ENCODE measurements at regions not wholly inside any gene's neighbourhood (a gene's known extent, or its start where the extent isn't known, plus 50 kb on each side); places are given as distances from the start of the nearest gene placed in this dataset.

DNA sequence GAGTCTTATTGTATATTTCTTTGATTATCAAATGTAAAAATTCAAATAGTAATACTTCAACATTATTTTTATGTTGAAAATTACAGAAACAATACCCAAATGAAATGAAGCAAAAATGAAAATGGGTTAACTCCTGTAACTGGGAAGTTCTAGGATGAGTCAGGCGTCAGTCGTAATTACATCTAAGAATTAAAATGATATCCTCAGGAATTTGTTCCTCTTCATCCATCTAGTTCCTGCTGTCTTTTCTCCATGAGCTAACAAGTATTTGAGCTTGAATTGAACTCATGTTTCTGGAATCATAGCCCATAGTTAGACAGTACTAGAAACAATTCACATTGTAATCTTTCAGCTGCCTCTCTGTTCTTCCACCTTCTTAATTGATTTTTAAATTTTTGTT, 568.3 kb upstream of the TLE4 start:
- Histone ChIP-seq H3K27ac (ENCODE audit: insufficient read depth, low read length) (no peak overlapping the region), H2AFZ (ENCODE audit: low read length) (no peak overlapping the region), H3K9me3 (ENCODE audit: control insufficient read depth, insufficient read depth, low read depth, low read length) (no peaks in the 10 kb centered on the region), H4K20me1 (ENCODE audit: control insufficient read depth, extremely low read depth, insufficient read depth, low read length) (no peaks in the 10 kb centered on the region), H3K79me2 (ENCODE audit: control insufficient read depth, insufficient read depth, low read length) (no peaks in the 10 kb centered on the region), H3K27me3 (ENCODE audit: control insufficient read depth, insufficient read depth, low read length) (no peaks in the 10 kb centered on the region), H3K4me3 (replicated peaks in 1 of 4; ENCODE audit: control extremely low read depth in 1 of 4, insufficient read depth in 1 of 4, low read depth in 3 of 4, low read length in 4 of 4) (no peak overlapping the region), H3K4me1 (ENCODE audit: control insufficient read depth, extremely low read depth, insufficient read depth, low read length) (no peaks in the 10 kb centered on the region), H3K4me2 (ENCODE audit: extremely low read depth, insufficient read depth, low read length) (no peak overlapping the region), H3K36me3 (ENCODE audit: control insufficient read depth, insufficient read depth, low read length) (no peaks in the 10 kb centered on the region), H3K9ac (ENCODE audit: insufficient read depth, low read length) (no peak overlapping the region)
- no peak for DNase-seq (ENCODE audit: low read depth in 2 of 2)
- TF ChIP-seq EZH2 (IDR thresholded peaks at IDR 0.05; ENCODE audit: low read length, missing control alignments): no peak
- TF ChIP-seq, protein P1, sequence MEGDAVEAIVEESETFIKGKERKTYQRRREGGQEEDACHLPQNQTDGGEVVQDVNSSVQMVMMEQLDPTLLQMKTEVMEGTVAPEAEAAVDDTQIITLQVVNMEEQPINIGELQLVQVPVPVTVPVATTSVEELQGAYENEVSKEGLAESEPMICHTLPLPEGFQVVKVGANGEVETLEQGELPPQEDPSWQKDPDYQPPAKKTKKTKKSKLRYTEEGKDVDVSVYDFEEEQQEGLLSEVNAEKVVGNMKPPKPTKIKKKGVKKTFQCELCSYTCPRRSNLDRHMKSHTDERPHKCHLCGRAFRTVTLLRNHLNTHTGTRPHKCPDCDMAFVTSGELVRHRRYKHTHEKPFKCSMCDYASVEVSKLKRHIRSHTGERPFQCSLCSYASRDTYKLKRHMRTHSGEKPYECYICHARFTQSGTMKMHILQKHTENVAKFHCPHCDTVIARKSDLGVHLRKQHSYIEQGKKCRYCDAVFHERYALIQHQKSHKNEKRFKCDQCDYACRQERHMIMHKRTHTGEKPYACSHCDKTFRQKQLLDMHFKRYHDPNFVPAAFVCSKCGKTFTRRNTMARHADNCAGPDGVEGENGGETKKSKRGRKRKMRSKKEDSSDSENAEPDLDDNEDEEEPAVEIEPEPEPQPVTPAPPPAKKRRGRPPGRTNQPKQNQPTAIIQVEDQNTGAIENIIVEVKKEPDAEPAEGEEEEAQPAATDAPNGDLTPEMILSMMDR (conservative IDR thresholded peaks at IDR 0.05 in 1 of 2, IDR thresholded peaks at IDR 0.05 in 1 of 2; ENCODE audit: low read depth in 1 of 2, low read length in 2 of 2): no peak

- no peak overlapping the region for H3K9ac ChIP-seq (ENCODE audit: insufficient read depth, low read length)
- no peak for TF ChIP-seq EZH2 (IDR thresholded peaks at IDR 0.05; ENCODE audit: low read length, missing control alignments)
- TF ChIP-seq, protein P1 (conservative IDR thresholded peaks at IDR 0.05 in 1 of 2, IDR thresholded peaks at IDR 0.05 in 1 of 2; ENCODE audit: low read depth in 1 of 2, low read length in 2 of 2): no peak
- H3K4me2 ChIP-seq (ENCODE audit: extremely low read depth, insufficient read depth, low read length): no peak overlapping the region
- no peak for DNase-seq (ENCODE audit: low read depth in 2 of 2)
- no peak overlapping the region for H3K27ac ChIP-seq (ENCODE audit: insufficient read depth, low read length)
- H3K9me3 ChIP-seq (ENCODE audit: control insufficient read depth, insufficient read depth, low read depth, low read length): no peaks in the 10 kb centered on the region
- no peaks in the 10 kb centered on the region for H3K27me3 ChIP-seq (ENCODE audit: control insufficient read depth, insufficient read depth, low read length)
- H3K4me1 ChIP-seq (ENCODE audit: control insufficient read depth, extremely low read depth, insufficient read depth, low read length): no peaks in the 10 kb centered on the region
- H4K20me1 ChIP-seq (ENCODE audit: control insufficient read depth, extremely low read depth, insufficient read depth, low read length): no peaks in the 10 kb centered on the region
- no peak overlapping the region for H3K4me3 ChIP-seq (replicated peaks in 1 of 4; ENCODE audit: control extremely low read depth in 1 of 4, insufficient read depth in 1 of 4, low read depth in 3 of 4, low read length in 4 of 4)
- no peaks in the 10 kb centered on the region for H3K79me2 ChIP-seq (ENCODE audit: control insufficient read depth, insufficient read depth, low read length)
- H3K36me3 ChIP-seq (ENCODE audit: control insufficient read depth, insufficient read depth, low read length): no peaks in the 10 kb centered on the region
- no peak overlapping the region for H2AFZ ChIP-seq (ENCODE audit: low read length)
Measured at GRCh38 chr9:79004032-79004431, 567.7 kb upstream of the TLE4 start.

DNA sequence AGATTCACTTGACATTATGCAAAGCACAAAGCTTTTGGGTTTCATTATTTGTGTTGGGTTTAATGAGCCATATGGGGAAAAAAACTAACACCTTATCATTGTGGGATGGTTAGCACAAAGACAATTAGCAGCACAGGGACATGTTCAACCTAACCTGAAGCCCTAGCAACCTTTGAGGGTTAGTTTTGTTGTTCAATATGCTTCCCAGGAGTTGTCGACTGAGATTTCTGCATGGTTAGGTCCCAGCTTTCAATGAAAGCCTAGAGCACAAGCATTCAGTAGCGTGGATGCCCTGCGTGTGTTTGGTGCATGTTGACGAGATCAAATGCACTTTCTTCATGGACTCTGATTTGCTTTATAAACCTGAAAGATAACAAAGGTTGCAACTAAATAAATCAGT, 565.2 kb upstream of the TLE4 start:
- no peak overlapping the region for H2AFZ ChIP-seq (ENCODE audit: low read length)
- TF ChIP-seq EZH2 (IDR thresholded peaks at IDR 0.05; ENCODE audit: low read length, missing control alignments): no peak
- TF ChIP-seq, protein P1 (conservative IDR thresholded peaks at IDR 0.05 in 1 of 2, IDR thresholded peaks at IDR 0.05 in 1 of 2; ENCODE audit: low read depth in 1 of 2, low read length in 2 of 2): no peak
- H3K4me2 ChIP-seq (ENCODE audit: extremely low read depth, insufficient read depth, low read length): no peak overlapping the region
- H3K9ac ChIP-seq (ENCODE audit: insufficient read depth, low read length): no peak overlapping the region
- H4K20me1 ChIP-seq (ENCODE audit: control insufficient read depth, extremely low read depth, insufficient read depth, low read length): no peaks in the 10 kb centered on the region
- H3K4me1 ChIP-seq (ENCODE audit: control insufficient read depth, extremely low read depth, insufficient read depth, low read length): no peaks in the 10 kb centered on the region
- no peaks in the 10 kb centered on the region for H3K79me2 ChIP-seq (ENCODE audit: control insufficient read depth, insufficient read depth, low read length)
- H3K27ac ChIP-seq (ENCODE audit: insufficient read depth, low read length): no peak overlapping the region
- H3K36me3 ChIP-seq (ENCODE audit: control insufficient read depth, insufficient read depth, low read length): no peaks in the 10 kb centered on the region
- H3K4me3 ChIP-seq (replicated peaks in 1 of 4; ENCODE audit: control extremely low read depth in 1 of 4, insufficient read depth in 1 of 4, low read depth in 3 of 4, low read length in 4 of 4): no peak overlapping the region
- no peaks in the 10 kb centered on the region for H3K9me3 ChIP-seq (ENCODE audit: control insufficient read depth, insufficient read depth, low read depth, low read length)
- H3K27me3 ChIP-seq (ENCODE audit: control insufficient read depth, insufficient read depth, low read length): no peaks in the 10 kb centered on the region
- no peak for DNase-seq (ENCODE audit: low read depth in 2 of 2)
